Fibroblast of lung (primary cell): ENCODE measurements at regions not wholly inside any gene's neighbourhood (a gene's known extent, or its start where the extent isn't known, plus 50 kb on each side); places are given as distances from the start of the nearest gene placed in this dataset.

Experiments
- DNase-seq, 2 donors: peaks; one replicate each; pipeline versions ENCODE4 v3.0.0 to v3.0.0-alpha.2; 2010; ENCODE audit warnings: low read depth in 2 of 2
- H2AFZ ChIP-seq: 2 replicates; pipeline ENCODE4 v1.5.1; 2012; ENCODE audit warnings: low read length, control low read depth, inconsistent platforms
- H3K27ac ChIP-seq: 2 replicates; pipeline ENCODE4 v1.5.1; 2011; ENCODE audit warnings: low read length, control low read depth; ENCODE audit not compliant: insufficient read depth
- H3K27me3 ChIP-seq: 2 replicates; pipeline ENCODE4 v1.5.1; 2011; ENCODE audit warnings: mild to moderate bottlenecking, low read length; ENCODE audit not compliant: control insufficient read depth, insufficient read depth
- H3K36me3 ChIP-seq: 2 replicates; pipeline ENCODE4 v1.5.1; 2011; ENCODE audit warnings: low read length; ENCODE audit not compliant: control insufficient read depth, insufficient read depth
- H3K4me1 ChIP-seq: 2 replicates; pipeline ENCODE4 v1.5.1; 2011; ENCODE audit warnings: low read length; ENCODE audit not compliant: control insufficient read depth, insufficient read depth; ENCODE audit errors: extremely low read depth
- H3K4me2 ChIP-seq: 2 replicates; pipeline ENCODE4 v1.5.1; 2011; ENCODE audit warnings: low read length, control low read depth; ENCODE audit not compliant: insufficient read depth; ENCODE audit errors: extremely low read depth
- H3K4me3 ChIP-seq, 4 experiments: fragments of 200-600 bp in 1 of 4; sonication (generic) in 1 of 4; replicated peaks in 1 of 4; 2 replicates each; pipeline ENCODE4 v1.5.1; 2011 to 2016; ENCODE audit warnings: low read length in 4 of 4, low read depth in 3 of 4, mild to moderate bottlenecking in 3 of 4, control low read depth in 2 of 4, inconsistent platforms in 1 of 4, mixed read lengths in 1 of 4; ENCODE audit not compliant: insufficient read depth in 1 of 4; ENCODE audit errors: control extremely low read depth in 1 of 4
- H3K79me2 ChIP-seq: 2 replicates; pipeline ENCODE4 v1.5.1; 2012; ENCODE audit warnings: mild to moderate bottlenecking, low read length, inconsistent platforms; ENCODE audit not compliant: control insufficient read depth, insufficient read depth
- H3K9ac ChIP-seq: 2 replicates; pipeline ENCODE4 v1.5.1; 2011; ENCODE audit warnings: mild to moderate bottlenecking, low read length, control low read depth; ENCODE audit not compliant: insufficient read depth
- H3K9me3 ChIP-seq: 2 replicates; pipeline ENCODE4 v1.5.1; 2012; ENCODE audit warnings: low read depth, low read length; ENCODE audit not compliant: control insufficient read depth, insufficient read depth
- H4K20me1 ChIP-seq: 2 replicates; pipeline ENCODE4 v1.5.1; 2011; ENCODE audit warnings: low read length; ENCODE audit not compliant: control insufficient read depth, insufficient read depth; ENCODE audit errors: extremely low read depth
- EZH2 ChIP-seq: IDR thresholded peaks from 2 replicates; pipeline ENCODE4 v1.5.1; 2012; ENCODE audit warnings: low read length, control low read depth, mild to moderate bottlenecking; ENCODE audit errors: missing control alignments
- TF ChIP-seq, protein P1 (sequence below), 2 donors: IDR thresholded peaks in 1 of 2; conservative IDR thresholded peaks in 1 of 2; 1 replicate in 1 of 2; 2 replicates in 1 of 2; pipeline ENCODE4 v1.5.1; 2011 to 2012; ENCODE audit warnings: low read length in 2 of 2, control low read depth in 1 of 2, inconsistent platforms in 1 of 2, low read depth in 1 of 2, mild to moderate bottlenecking in 1 of 2

DNA sequence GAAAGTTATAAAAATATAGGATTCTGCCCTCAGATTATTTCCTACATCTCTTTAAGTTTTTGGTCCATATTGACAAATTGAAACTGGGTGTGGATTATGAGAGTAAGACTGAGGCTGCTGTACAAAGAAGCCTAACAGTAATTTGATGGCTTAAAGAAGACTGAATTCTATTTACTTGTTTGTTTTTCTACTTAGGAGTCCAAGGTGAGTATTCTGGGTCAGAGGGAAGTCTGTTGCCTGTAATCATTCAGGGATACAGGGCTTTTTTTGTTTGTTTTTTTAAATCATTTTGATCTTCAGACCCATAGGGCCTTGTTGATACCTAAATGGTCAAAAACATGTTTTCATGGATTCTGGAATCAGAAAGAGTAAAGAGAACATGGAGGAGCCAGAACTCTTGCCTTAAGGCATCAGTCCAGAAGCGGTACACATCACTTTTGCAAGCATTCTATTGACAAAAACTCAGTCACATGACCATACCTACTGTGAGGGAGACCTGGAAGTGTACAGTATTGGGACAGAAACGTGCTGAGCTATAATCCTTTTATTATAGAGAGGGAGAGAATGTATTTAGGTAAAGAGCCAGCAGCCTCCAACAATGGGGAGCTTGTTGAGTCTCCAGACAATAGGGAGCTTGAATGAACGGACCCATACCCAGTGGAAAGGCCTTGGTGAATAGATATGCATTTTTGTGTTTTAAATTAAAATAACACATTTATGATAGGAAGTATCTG, 102.7 kb downstream of the LRRC70 start:
- no peaks in the 10 kb centered on the region for H3K9me3 ChIP-seq
- H3K79me2 ChIP-seq: no peaks in the 10 kb centered on the region
- no peaks in the 10 kb centered on the region for H4K20me1 ChIP-seq
- H3K27me3 ChIP-seq: no peaks in the 10 kb centered on the region
- no peak for TF ChIP-seq EZH2
- TF ChIP-seq, protein P1, sequence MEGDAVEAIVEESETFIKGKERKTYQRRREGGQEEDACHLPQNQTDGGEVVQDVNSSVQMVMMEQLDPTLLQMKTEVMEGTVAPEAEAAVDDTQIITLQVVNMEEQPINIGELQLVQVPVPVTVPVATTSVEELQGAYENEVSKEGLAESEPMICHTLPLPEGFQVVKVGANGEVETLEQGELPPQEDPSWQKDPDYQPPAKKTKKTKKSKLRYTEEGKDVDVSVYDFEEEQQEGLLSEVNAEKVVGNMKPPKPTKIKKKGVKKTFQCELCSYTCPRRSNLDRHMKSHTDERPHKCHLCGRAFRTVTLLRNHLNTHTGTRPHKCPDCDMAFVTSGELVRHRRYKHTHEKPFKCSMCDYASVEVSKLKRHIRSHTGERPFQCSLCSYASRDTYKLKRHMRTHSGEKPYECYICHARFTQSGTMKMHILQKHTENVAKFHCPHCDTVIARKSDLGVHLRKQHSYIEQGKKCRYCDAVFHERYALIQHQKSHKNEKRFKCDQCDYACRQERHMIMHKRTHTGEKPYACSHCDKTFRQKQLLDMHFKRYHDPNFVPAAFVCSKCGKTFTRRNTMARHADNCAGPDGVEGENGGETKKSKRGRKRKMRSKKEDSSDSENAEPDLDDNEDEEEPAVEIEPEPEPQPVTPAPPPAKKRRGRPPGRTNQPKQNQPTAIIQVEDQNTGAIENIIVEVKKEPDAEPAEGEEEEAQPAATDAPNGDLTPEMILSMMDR (conservative IDR thresholded peaks at IDR 0.05 in 1 of 2, IDR thresholded peaks at IDR 0.05 in 1 of 2; ENCODE audit: low read depth in 1 of 2, low read length in 2 of 2): no peak
- H3K36me3 ChIP-seq: no peaks in the 10 kb centered on the region
- no peak overlapping the region for H3K4me3 ChIP-seq
- H3K9ac ChIP-seq: no peak overlapping the region
- H3K4me1 ChIP-seq: no peaks in the 10 kb centered on the region
- H3K4me2 ChIP-seq: no peak overlapping the region
- no peak for DNase-seq
- no peak overlapping the region for H2AFZ ChIP-seq
- H3K27ac ChIP-seq: no peak overlapping the region

DNA sequence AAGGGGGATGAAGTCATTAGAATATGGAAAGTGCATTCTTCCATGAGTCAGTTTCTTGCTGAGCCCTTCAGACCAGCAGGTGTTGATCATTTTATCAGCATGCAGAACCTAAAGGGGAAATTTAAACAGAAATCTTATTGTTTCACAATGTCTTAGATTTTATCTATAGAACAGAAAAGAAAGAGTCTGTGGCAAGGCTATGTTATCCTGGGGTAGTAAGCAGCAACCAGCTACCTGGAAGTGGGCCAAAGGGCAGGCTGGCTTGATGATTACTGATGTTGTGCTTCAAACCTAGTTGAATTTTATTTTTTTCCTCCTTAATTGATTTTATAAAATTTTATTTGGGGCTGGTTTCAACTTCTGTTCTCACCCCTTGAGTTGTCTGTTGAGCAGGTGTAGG, 101.5 kb downstream of the LRRC70 start:
- Histone ChIP-seq H3K36me3 (no peaks in the 10 kb centered on the region), H3K27me3 (no peaks in the 10 kb centered on the region), H3K27ac (no peak overlapping the region), H3K9me3 (no peaks in the 10 kb centered on the region), H4K20me1 (no peaks in the 10 kb centered on the region), H3K4me1 (no peaks in the 10 kb centered on the region), H3K4me3 (no peak overlapping the region), H3K4me2 (no peak overlapping the region), H3K9ac (no peak overlapping the region), H2AFZ (no peak overlapping the region), H3K79me2 (no peaks in the 10 kb centered on the region)
- TF ChIP-seq EZH2: no peak
- TF ChIP-seq, protein P1 (conservative IDR thresholded peaks at IDR 0.05 in 1 of 2, IDR thresholded peaks at IDR 0.05 in 1 of 2; ENCODE audit: low read depth in 1 of 2, low read length in 2 of 2): no peak
- DNase-seq: no peak
